A549 (cell line): ENCODE measurements at regions not wholly inside any gene's neighbourhood (a gene's known extent, or its start where the extent isn't known, plus 50 kb on each side); places are given as distances from the start of the nearest gene placed in this dataset.
A peak's percentile ranks its signal among the peaks of the same experiment; 100 is the strongest.

Experiments used
- CTCF ChIP-seq: fragments of >200 bp; sonication (Bioruptor Twin); formaldehyde crosslinking; IDR thresholded peaks from 3 replicates; pipeline ENCODE4 v1.5.1; 2016
- EP300 ChIP-seq, 2 experiments: fragments of >200 bp; sonication (Bioruptor Twin); formaldehyde crosslinking; IDR thresholded peaks; 2 replicates in 1 of 2; 3 replicates in 1 of 2; pipeline ENCODE4 v1.6.1; 2016 to 2017
- FOSL2 ChIP-seq, 2 experiments: fragments of 450-650 bp in 1 of 2; fragments of >200 bp in 1 of 2; sonication (Bioruptor Twin) in 1 of 2; formaldehyde crosslinking; IDR thresholded peaks; 2 replicates each; pipeline versions ENCODE4 v1.5.0 to v1.6.1; 2016 to 2020; ENCODE audit warnings: mild to moderate bottlenecking in 1 of 2, moderate library complexity in 1 of 2
- POLR2A ChIP-seq: IDR thresholded peaks from 2 replicates; pipeline ENCODE4 v1.6.1; 2012; ENCODE audit warnings: mild to moderate bottlenecking, low read length

- TF ChIP-seq CTCF = peak; percentile 92
- no peak for TF ChIP-seq POLR2A
- no peak for TF ChIP-seq EP300 (IDR thresholded peaks at IDR 0.05)
- no peak for TF ChIP-seq FOSL2 (IDR thresholded peaks at IDR 0.05)
- TF ChIP-seq FOSL2 (CRISPR knock-in tag; IDR thresholded peaks at IDR 0.05) = no peak
Measured at GRCh38 chr1:227437495-227438008, 119.3 kb upstream of the CDC42BPA start.
